ENCODE measurements at regions not wholly inside any gene's neighbourhood (a gene's known extent, or its start where the extent isn't known, plus 50 kb on each side); places are given as distances from the start of the nearest gene placed in this dataset.

GRCh38 chr22:48515571-48516200, 1312.0 kb downstream of the BRD1 start:
- TF ChIP-seq CTCF (IDR thresholded peaks at IDR 0.05; ENCODE audit: low read depth, low read length): no peak
- no peak for DNase-seq (ENCODE audit: extremely low read depth, low read depth)

GRCh38 chr22:48513929-48514328, 1313.7 kb downstream of the BRD1 start:
- TF ChIP-seq CTCF (IDR thresholded peaks at IDR 0.05; ENCODE audit: low read depth, low read length): no peak
- DNase-seq (ENCODE audit: extremely low read depth, low read depth): no peak

- TF ChIP-seq CTCF (IDR thresholded peaks at IDR 0.05; ENCODE audit: low read depth, low read length): no peak
- no peak for DNase-seq (ENCODE audit: extremely low read depth, low read depth)
These were observed 1314.2 kb downstream of the BRD1 start for GRCh38 chr22:48513446-48513845.

GRCh38 chr22:48511781-48512327, 1315.8 kb downstream of the BRD1 start:
- TF ChIP-seq CTCF (IDR thresholded peaks at IDR 0.05; ENCODE audit: low read depth, low read length): no peak
- no peak for DNase-seq (ENCODE audit: extremely low read depth, low read depth)

- no peak for TF ChIP-seq CTCF (IDR thresholded peaks at IDR 0.05; ENCODE audit: low read depth, low read length)
These were observed 1316.5 kb downstream of the BRD1 start for GRCh38 chr22:48511211-48511610.

GRCh38 chr22:48510599-48510998, 1317.1 kb downstream of the BRD1 start:
- DNase-seq (ENCODE audit: extremely low read depth, low read depth): no peak
- no peak for TF ChIP-seq CTCF (IDR thresholded peaks at IDR 0.05; ENCODE audit: low read depth, low read length)

More at GRCh38 chr22:48511211-48511610, 1316.5 kb downstream of the BRD1 start:
- no peak for DNase-seq (ENCODE audit: extremely low read depth, low read depth)

GRCh38 chr22:48507595-48508350, 1319.9 kb downstream of the BRD1 start:
- no peak for TF ChIP-seq CTCF (IDR thresholded peaks at IDR 0.05; ENCODE audit: low read depth, low read length)
- no peak for DNase-seq (ENCODE audit: extremely low read depth, low read depth)
